ENCODE measurements at regions not wholly inside any gene's neighbourhood (a gene's known extent, or its start where the extent isn't known, plus 50 kb on each side); places are given as distances from the start of the nearest gene placed in this dataset.

GRCh38 chr4:164508097-164508496, 245.8 kb upstream of the SMIM31 start:
- H3K23ac ChIP-seq (ENCODE audit: insufficient read length) = no peak overlapping the region
- peaks cover 0 to 1% (median 0%) of the 10 kb centered on the region in 4 experiments; a peak in 1 of 7 replicates for H3K27me3 ChIP-seq (replicated peaks in 1 of 4; ENCODE audit: control insufficient read depth in 3 of 4, extremely low read depth in 1 of 4, insufficient read depth in 3 of 4, low read length in 3 of 4)
- H3K14ac ChIP-seq (ENCODE audit: insufficient read length) = no peak overlapping the region
- H2AK5ac ChIP-seq (ENCODE audit: low read depth, low read length) = no peak overlapping the region
- H3K56ac ChIP-seq (replicated peaks; ENCODE audit: insufficient read length, low read depth, low read length) = no peak overlapping the region
- H2BK120ac ChIP-seq (replicated peaks; ENCODE audit: low read depth, low read length) = no peak overlapping the region
- H3K18ac ChIP-seq (ENCODE audit: extremely low read depth, low read length) = no peak overlapping the region
- no peaks in the 10 kb centered on the region for H4K20me1 ChIP-seq (replicated peaks in 1 of 2; ENCODE audit: control insufficient read depth in 1 of 2, insufficient read depth in 2 of 2, low read length in 2 of 2)
- no peaks in the 10 kb centered on the region for H3K79me2 ChIP-seq (ENCODE audit: control insufficient read depth in 1 of 2, insufficient read depth in 2 of 2, low read length in 2 of 2)
- no peak for DNase-seq (ENCODE audit: low read depth in 1 of 2, low spot score in 2 of 2)
- H3K4me3 ChIP-seq (ENCODE audit: extremely low read depth in 1 of 4, insufficient read depth in 2 of 4, low read depth in 3 of 4, low read length in 4 of 4) = no peak overlapping the region
- no peak for TF ChIP-seq SUZ12 (IDR thresholded peaks at IDR 0.05; ENCODE audit: low read length)
- H4K5ac ChIP-seq (ENCODE audit: insufficient read length, low read depth, low read length) = no peak overlapping the region
- H2AFZ ChIP-seq (ENCODE audit: low read length) = no peak overlapping the region
- H4K8ac ChIP-seq (ENCODE audit: extremely low read depth, insufficient read depth, low read length) = no peak overlapping the region
- no peak overlapping the region for H3K4ac ChIP-seq (replicated peaks; ENCODE audit: insufficient read length, low read depth, low read length)
- H4K91ac ChIP-seq (replicated peaks; ENCODE audit: insufficient read length, low read length) = no peak overlapping the region
- H2BK12ac ChIP-seq (ENCODE audit: low read depth, low read length) = no peak overlapping the region
- H3K27ac ChIP-seq (ENCODE audit: low read depth, low read length) = no peak overlapping the region
- WGBS, 2 experiments (ENCODE audit: extremely low coverage in 1 of 2, insufficient coverage in 1 of 2, insufficient read length in 1 of 2, insufficient replicate concordance in 2 of 2, low coverage in 1 of 2, low lambda C conversion rate in 2 of 2, missing lambda C conversion rate in 1 of 2) = 83% methylated on average over 3 of the region's 3 CpGs; no CpG with 5 or more reads in 1 of the 2 experiments
- no peaks in the 10 kb centered on the region for H3K36me3 ChIP-seq (ENCODE audit: control insufficient read depth in 2 of 4, insufficient read depth in 4 of 4, low read length in 3 of 4)
- ChIA-PET POLR2A (ENCODE audit: partially characterized antibody) (no interaction called here), CTCF (ENCODE audit: partially characterized antibody) (no interaction called here)
- no peak overlapping the region for H2BK20ac ChIP-seq (ENCODE audit: low read length)
- peaks cover 1% of the 10 kb centered on the region; the same call in 1 of the 2 replicates for H3K23me2 ChIP-seq (ENCODE audit: low read depth, low read length)
- H2BK15ac ChIP-seq (ENCODE audit: low read length) = no peak overlapping the region
- no peaks in the 10 kb centered on the region for H3K79me1 ChIP-seq (ENCODE audit: low read depth, low read length)
- no peak overlapping the region for H3K4me2 ChIP-seq (ENCODE audit: insufficient read depth in 1 of 2, low read depth in 2 of 2, low read length in 2 of 2)
- no peaks in the 10 kb centered on the region for H3K4me1 ChIP-seq (replicated peaks in 1 of 4; ENCODE audit: control insufficient read depth in 3 of 4, insufficient read depth in 4 of 4, low read length in 3 of 4)
- H3K9ac ChIP-seq (replicated peaks in 1 of 4; ENCODE audit: extremely low read depth in 1 of 4, low read depth in 3 of 4, low read length in 3 of 4) = no peak overlapping the region
- H3K9me3 ChIP-seq (ENCODE audit: insufficient read depth in 2 of 2, low read depth in 1 of 2, low read length in 1 of 2) = no peaks in the 10 kb centered on the region
- no peak overlapping the region for H2BK5ac ChIP-seq (ENCODE audit: low read depth, low read length)
- FAIRE-seq = no peak

Measured in H1 (cell line).